ENCODE measurements at regions not wholly inside any gene's neighbourhood (a gene's known extent, or its start where the extent isn't known, plus 50 kb on each side); places are given as distances from the start of the nearest gene placed in this dataset.

DNA sequence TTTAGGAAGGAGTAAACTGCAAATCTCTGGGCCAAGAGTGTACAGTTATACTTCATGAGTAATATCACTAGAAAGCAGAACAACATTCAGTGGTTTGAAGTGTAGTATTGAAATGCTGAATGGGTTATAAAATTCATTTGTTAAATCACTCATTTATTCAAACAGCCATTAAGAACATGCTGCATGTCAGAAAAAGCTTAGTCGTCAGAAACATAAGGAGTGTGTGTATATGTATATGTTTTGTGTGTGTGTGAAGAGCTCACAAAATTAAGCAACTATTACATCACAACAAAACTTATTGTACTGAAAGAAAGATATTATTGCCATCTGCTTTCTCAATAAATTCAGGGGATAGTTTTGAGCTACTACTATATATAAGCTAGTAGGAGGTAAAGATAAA, 165.4 kb upstream of the PCDH9 start:
- TF ChIP-seq GABPA (IDR thresholded peaks at IDR 0.05; ENCODE audit: low read depth) (no peak), POLR2AphosphoS5 (IDR thresholded peaks at IDR 0.05; ENCODE audit: low read depth) (no peak)
- TF ChIP-seq, protein P1, sequence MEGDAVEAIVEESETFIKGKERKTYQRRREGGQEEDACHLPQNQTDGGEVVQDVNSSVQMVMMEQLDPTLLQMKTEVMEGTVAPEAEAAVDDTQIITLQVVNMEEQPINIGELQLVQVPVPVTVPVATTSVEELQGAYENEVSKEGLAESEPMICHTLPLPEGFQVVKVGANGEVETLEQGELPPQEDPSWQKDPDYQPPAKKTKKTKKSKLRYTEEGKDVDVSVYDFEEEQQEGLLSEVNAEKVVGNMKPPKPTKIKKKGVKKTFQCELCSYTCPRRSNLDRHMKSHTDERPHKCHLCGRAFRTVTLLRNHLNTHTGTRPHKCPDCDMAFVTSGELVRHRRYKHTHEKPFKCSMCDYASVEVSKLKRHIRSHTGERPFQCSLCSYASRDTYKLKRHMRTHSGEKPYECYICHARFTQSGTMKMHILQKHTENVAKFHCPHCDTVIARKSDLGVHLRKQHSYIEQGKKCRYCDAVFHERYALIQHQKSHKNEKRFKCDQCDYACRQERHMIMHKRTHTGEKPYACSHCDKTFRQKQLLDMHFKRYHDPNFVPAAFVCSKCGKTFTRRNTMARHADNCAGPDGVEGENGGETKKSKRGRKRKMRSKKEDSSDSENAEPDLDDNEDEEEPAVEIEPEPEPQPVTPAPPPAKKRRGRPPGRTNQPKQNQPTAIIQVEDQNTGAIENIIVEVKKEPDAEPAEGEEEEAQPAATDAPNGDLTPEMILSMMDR (IDR thresholded peaks at IDR 0.05; ENCODE audit: insufficient read depth, low read length): no peak

All from HL-60 (cell line).